ENCODE measurements at regions not wholly inside any gene's neighbourhood (a gene's known extent, or its start where the extent isn't known, plus 50 kb on each side); places are given as distances from the start of the nearest gene placed in this dataset.
"Not testable (repeated sequence)": the region's sequence is repeated elsewhere in the genome, so short reads cannot be mapped to it uniquely, and the experiment has no call there.

GRCh38 chr5:21013237-21013636, 1025.2 kb upstream of the CDH18 start:
- no peak overlapping the region for H3K4me3 ChIP-seq (ENCODE audit: low read depth, low read length)

DNA sequence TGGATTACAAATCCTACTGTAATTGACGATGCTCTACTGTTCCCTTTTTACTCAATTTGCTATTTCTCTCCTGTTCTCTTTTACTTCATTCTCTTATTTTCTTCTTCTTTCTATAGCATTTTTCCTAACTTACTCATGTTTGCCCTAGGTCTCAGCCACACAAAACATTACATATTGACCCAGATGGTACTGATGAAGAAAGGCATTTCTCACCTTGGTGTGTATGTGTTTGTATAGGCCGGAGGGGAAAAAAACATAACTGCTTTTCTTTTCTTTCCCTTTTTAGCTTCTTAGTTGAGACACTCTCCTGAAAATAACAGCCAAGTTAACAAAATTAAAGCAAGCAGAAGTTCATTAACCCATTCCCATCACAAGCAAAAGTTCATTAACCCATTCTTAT, 1019.8 kb upstream of the CDH18 start:
- no peak overlapping the region for H3K4me3 ChIP-seq (ENCODE audit: low read depth, low read length)
- no peak for DNase-seq (ENCODE audit: low read depth)
- TF ChIP-seq CTCF (IDR thresholded peaks at IDR 0.05; ENCODE audit: insufficient read depth, low read length), result no peak

More at GRCh38 chr5:21013237-21013636, 1025.2 kb upstream of the CDH18 start:
- no peak for TF ChIP-seq CTCF (IDR thresholded peaks at IDR 0.05; ENCODE audit: insufficient read depth, low read length)
- DNase-seq (ENCODE audit: low read depth), result no peak

GRCh38 chr5:20988933-20989332, 1000.9 kb upstream of the CDH18 start:
- not testable (repeated sequence) for DNase-seq (ENCODE audit: low read depth); H3K4me3 ChIP-seq (ENCODE audit: low read depth, low read length)

DNA sequence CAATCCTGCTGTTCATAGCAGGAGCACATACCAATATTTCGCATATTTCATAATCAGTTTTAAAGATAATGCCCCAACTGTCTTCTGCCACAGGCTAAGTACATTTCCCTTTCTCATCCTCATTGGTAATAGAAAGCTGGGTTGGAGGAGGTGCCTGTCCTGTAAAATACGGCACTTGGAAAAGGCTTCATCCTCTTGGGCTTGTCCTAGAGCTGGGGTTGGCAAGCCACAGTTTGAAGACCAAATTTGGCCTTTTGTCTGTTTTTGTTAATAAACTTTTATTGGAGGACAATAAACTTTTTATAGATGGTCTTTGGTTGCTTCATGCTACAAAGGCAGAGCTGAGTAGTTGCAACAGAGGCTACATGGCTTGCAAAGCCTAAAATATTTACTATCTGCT, 997.8 kb upstream of the CDH18 start:
- H3K4me3 ChIP-seq (ENCODE audit: low read depth, low read length), result no peak overlapping the region
- no peak for DNase-seq (ENCODE audit: low read depth)
- TF ChIP-seq CTCF (IDR thresholded peaks at IDR 0.05; ENCODE audit: insufficient read depth, low read length), result no peak

GRCh38 chr5:20974426-20974825, 986.4 kb upstream of the CDH18 start:
- no peak for DNase-seq (ENCODE audit: low read depth)
- no peak overlapping the region for H3K4me3 ChIP-seq (ENCODE audit: low read depth, low read length)
- no peak for TF ChIP-seq CTCF (IDR thresholded peaks at IDR 0.05; ENCODE audit: insufficient read depth, low read length)

GRCh38 chr5:20972419-20972925, 984.5 kb upstream of the CDH18 start:
- peak; percentile 31 for DNase-seq (ENCODE audit: low read depth)
- H3K4me3 ChIP-seq (ENCODE audit: low read depth, low read length), result peak overlapping the region; percentile 37
- no peak for TF ChIP-seq CTCF (IDR thresholded peaks at IDR 0.05; ENCODE audit: insufficient read depth, low read length)

DNA sequence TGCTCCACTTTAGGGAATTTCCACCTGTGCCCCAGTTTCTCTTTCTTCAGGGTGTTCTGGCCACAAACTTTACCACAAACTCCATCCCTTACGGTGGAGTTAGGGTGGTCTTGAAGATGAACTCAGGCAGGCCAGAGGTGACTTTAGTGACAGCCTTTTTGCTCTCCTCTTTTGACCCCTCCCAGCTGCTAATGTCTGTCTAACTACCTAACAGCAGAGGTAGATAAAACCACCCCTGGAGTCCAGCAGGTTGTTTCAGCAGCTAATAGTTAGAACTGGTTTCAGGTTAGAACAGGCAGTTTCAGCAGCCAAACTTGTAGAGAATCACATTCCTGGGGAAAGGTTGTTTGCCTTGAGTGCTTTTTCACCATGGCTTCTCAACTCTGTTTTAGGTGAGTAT, 971.3 kb upstream of the CDH18 start:
- DNase-seq (ENCODE audit: low read depth), result no peak
- H3K4me3 ChIP-seq (ENCODE audit: low read depth, low read length), result no peak overlapping the region
- TF ChIP-seq CTCF (IDR thresholded peaks at IDR 0.05; ENCODE audit: insufficient read depth, low read length), result no peak
